GM18951 (cell line): ENCODE measurements at regions not wholly inside any gene's neighbourhood (a gene's known extent, or its start where the extent isn't known, plus 50 kb on each side); places are given as distances from the start of the nearest gene placed in this dataset.

ENCODE experiments used
- POLR2A ChIP-seq: IDR thresholded peaks from 4 replicates; pipeline ENCODE4 v1.6.1; 2011; ENCODE audit warnings: mild to moderate bottlenecking; ENCODE audit not compliant: insufficient read length, insufficient read depth; ENCODE audit errors: extremely low read depth
- in situ Hi-C: fragments of 300-500 bp; cut with MboI; formaldehyde crosslinking; loops from one replicate; pipeline ENCODE4 v1.12.0; 2022; ENCODE audit warnings: low sequenced_read_pairs, mixed read lengths, inconsistent platforms; ENCODE audit not compliant: unreplicated experiment

DNA sequence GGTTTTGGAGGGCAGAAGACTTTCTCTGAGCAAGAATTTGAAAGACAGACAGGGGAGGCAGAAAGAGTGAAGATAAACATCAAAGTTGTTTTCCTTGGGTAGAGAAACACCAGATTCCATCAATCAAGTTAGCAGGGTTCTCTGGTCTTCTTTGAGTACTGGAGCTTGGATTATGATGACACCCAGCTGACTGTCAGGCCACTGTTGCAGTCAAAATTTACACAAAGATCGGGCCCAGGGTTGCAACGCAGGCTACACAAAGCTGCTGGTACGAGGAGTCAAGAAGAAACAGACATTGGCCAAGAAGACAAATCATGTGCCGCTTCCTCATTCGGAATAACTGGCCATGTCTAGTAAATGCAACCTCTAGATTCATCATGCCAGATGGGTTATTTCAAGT lies 396.2 kb upstream of the XYLT1 start:
- in situ Hi-C loops, result no loop called here

DNA sequence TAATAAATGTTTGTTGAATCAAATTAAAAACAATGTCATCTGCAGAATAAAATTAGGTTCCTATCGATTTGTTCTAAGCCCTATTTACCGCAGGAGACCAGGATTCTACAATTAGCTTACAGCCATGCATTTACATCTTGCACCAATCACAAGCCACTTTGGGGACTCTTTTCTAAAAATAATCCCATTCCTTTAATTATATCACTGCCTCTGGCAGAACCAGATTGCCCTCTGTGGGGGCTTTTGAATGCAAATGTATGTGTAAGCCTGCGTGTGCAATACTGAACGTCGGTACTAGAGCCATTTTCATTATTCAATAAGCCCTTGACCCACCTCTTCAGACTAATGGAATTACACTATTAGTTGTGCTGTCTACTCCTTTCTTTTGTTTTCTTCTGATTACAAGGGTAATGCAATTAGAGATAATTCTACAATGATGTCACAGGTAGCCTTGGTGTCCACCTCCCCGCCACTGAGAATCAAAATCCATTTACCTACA lies 391.3 kb upstream of the XYLT1 start:
- no peak for TF ChIP-seq POLR2A
- in situ Hi-C loops, result no loop called here

More for the DNA sequence above, 396.2 kb upstream of the XYLT1 start:
- TF ChIP-seq POLR2A, result no peak

DNA sequence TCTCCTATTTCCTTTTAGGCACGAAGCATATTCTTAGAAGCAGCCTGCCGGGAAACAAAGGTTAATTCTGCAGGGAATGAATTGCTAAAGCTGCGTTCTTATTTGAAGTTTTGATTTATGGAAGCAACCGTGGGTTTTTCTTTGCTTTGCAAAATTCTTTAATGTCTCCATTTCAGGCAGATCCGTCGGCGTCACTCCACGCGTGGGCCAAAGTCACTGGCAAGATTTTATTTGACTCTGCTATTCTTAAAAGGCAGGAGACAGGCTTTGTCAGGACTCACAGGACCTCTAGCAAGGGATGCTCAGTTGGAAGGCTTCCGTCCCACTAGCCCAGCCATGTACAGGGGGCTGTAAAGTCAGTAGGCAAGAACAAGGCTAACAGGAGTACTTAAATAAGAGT lies 387.3 kb upstream of the XYLT1 start:
- no peak for TF ChIP-seq POLR2A
- in situ Hi-C loops, result no loop called here

DNA sequence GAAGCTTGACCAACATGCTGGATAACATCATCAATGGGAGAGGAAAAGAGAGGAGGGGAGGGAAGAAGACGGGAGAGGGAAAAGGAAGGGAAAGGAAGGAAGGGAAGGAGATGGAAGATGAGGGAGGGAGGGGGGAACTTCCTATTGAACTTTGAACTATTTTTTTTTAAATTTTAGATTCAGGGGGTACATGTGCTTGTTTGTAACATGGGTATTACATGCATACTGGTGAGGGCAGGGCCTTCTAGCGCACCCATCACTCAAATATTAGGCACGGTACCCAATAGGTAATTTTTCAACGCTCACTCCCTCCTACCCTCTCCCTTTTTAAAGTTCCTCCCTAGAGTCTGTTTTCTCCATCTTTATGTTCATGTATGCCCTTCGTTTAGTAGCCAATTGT lies 383.2 kb upstream of the XYLT1 start:
- TF ChIP-seq POLR2A, result no peak
- in situ Hi-C loops, result no loop called here

DNA sequence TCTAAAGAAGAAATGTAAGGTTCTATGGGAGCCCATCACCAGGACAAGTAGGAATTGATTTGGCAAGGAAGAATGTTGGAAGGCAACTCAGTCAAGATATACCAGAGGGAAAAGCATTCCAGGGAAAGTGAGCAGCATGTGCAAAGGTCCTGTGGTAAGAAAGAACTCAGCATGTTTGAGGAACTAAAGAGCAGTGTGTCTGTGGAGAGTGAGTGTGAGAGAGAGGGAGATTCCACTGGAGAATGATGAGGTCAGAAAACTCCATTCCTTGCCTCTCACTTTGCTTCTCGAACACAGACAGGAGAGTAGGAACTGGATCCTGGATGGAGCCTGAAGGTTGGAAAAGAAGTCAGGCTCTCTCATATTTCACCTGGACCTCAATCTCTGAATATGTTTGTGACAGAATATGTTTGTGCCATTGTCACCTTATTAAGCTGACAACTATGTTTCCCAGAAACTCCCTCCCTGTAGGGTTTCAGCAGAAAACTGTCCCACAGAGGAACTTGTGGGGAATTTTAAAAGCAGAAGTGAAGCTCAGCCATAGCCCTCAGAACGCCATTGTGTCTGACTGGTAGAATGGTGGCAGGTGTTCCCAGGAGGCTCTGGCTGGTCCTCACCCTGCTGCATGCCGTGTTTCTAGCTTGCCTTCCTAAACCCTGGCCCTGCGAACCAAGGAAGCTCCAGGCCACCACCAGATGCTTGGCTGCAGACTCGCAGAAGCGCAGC lies 382.4 kb upstream of the XYLT1 start:
- in situ Hi-C loops, result no loop called here
- TF ChIP-seq POLR2A, result no peak

DNA sequence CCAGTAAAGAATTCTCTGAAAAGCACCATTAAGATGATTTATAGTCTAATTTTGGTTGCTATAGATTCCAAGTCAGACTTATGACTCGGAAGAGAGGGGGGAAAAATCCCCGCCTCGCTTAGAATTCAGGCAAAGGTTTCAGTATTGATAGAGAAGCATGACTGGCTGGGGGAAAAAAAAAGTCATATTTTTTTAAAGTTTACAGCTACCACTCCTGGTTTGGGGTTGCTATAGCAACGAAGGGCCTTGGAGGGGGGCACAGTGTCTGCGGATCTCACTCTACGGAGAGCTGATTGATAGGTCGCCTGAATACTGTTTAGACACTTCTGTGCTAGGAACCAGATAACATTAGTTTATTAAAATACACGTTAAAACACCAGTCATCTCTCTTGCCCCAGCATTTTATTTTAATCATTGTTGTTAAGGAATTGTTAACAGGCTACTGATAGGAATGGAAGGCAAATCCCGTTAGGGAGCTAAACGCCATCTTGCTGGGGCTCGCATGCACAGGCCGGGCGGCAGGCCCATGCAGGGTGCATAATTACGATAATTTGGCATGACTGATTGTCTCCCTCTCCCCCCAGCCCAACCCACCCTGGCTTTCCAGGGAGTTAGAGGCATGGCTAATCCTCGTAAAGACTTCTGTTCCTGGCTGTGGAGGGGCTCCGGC lies 380.0 kb upstream of the XYLT1 start:
- TF ChIP-seq POLR2A, result no peak
- in situ Hi-C loops, result no loop called here

DNA sequence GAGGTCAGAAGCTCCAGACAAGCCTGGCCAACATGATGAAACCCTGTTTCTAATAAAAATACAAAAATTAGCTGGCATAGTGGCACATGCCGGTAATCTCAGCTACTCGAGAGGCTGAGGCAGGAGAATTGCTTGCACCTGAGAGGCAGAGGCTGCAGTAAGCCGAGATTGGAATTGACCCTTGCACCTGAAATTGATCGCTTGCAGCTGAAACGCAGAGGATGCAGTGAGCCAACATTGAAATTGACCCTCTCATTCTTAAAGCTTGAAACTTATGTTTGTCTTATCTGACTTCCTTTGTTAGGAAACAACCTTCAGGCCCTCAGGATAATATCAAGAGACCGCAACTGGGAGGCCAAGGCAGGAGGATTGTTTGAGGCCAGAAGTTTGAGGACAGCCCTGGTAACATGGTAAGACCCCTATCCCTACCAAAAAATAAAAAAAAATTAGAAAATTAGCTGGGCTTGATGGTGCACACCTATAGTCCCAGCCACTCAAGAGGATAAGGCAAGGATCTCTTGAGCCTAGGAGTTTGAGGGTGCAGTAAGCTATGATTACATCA lies 376.6 kb upstream of the XYLT1 start:
- in situ Hi-C loops, result no loop called here
- no peak for TF ChIP-seq POLR2A

DNA sequence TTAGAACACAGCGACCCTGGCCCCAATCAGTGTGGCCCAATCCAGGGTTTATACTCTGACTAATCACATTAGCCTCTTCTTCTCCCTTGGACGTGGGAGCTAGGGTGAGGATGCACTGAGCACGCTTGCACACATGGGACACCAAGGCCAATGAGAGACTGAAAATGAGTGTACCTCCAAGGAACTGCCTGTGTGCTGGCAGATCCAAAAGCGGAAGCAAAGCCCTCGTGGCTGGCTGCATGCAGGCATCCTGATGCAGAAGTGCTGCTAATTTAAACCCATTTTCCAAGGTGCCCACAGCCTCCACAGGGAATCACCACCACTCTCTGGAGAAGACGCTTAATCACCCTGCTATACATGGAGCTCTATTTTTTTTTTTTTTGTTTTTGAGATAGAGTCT lies 375.3 kb upstream of the XYLT1 start:
- in situ Hi-C loops, result no loop called here

DNA sequence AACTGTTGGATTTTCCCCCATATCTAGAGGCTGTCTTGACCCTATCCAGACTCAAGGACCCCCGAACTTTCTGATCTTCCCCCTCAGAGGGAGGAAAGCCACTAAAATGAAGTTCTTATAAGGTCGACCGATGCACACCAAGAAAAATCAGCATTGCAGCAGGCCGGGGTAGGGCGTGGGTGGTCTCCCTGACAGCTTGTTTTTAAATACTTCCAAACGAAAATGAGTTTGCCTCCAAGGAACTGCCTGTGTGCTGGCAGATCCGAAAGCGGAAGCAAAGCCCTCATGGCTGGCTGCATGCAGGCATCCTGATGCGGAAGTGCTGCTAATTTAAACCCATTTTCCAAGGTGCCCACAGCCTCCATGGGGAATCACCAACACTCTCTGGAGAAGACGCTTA lies 374.3 kb upstream of the XYLT1 start:
- in situ Hi-C loops, result no loop called here
- TF ChIP-seq POLR2A, result no peak

More for the DNA sequence above, 375.3 kb upstream of the XYLT1 start:
- no peak for TF ChIP-seq POLR2A

DNA sequence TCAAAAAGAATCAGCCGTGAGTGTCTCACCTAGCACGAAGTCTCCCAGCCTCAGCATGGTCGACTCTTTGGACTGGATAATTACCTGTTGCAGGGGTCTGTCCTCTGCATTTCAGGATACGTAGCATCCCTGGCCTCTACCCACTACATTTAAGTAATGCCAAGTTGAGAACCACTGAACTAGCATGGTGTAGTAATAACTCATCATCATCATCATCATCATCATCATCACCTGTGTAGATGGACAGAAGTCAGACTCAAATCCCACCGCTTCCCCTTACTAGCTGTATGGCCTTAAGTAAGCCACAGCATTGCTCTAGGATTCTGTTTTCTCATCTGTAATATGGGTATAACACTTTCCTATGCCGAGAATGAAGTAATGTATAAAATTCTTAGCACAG lies 373.1 kb upstream of the XYLT1 start:
- in situ Hi-C loops, result no loop called here
- TF ChIP-seq POLR2A, result no peak

DNA sequence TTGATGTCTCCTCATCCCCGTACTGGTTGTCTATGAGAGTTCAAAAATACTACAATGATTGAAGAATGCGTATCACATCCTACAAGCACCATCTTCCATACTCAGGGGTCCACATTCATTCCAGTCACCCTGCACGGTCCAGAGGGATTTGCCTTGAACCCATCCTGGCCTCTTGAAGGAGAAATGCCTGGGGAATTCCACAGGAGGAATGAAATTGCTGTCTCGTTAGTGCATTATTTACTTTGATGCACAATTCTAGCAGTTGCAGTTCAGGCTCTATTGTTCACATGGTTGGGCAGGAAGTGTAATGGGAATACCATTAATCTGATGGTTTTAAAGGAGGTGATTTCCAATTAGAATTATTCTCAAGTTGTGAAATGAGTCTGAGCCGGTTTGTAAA lies 369.1 kb upstream of the XYLT1 start:
- in situ Hi-C loops, result no loop called here
- no peak for TF ChIP-seq POLR2A

DNA sequence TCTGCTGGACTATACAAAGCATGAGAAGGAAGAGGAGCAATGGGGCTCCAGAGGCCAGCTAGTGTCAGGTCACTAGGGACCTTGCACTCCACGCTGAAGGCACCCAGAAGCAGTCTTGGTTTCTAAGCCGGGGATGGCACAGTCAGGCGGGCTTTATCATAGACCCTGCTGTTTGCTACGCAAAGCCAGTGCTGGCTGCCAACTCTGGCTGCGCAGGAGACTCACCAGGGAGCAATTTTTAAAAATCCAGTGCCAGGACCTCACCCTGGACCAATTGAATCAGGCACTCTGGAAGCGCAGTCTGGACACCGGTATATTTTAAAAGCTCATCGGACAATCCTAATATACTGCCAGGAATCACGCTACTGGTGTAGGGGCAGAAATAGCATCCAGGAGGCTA lies 368.5 kb upstream of the XYLT1 start:
- in situ Hi-C loops, result no loop called here
- TF ChIP-seq POLR2A, result no peak

DNA sequence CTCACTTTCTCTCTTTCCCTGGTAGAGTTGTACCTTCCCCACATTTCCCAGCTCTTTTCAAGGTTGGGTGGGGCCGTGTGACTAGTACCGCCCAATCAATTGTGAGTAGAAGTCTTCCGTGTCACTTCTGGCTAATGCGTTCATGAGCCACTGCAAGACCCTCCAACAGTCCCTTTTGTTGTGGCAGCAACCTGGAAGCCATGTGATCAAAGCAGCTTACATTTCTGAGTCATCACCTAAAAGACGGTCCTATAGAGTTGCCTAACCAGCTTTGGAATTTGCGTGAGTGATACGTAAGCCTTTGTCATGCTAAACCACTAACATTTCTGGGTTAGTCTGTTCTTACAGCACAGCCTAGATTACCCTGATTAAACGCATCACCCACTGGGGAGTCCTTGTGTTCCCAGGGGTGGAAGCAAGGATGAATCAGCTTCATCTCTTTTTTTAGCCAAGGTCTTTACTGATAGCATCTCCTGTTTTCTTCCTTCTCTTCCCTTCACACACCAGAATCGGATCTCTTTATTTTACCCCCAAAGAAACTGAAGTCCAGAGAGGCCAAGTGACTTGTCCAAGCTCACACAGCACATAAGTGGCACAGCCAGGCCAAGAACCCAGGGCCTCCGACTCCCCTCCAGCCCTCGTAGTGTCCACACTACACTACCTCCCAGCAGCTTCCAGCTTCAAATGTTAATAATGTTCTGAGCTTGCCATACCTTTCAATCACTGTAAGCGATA lies 366.3 kb upstream of the XYLT1 start:
- TF ChIP-seq POLR2A, result no peak

More for the DNA sequence above, 366.3 kb upstream of the XYLT1 start:
- in situ Hi-C loops, result no loop called here
